Esophagus muscularis mucosa (tissue), 4 donors: ENCODE measurements at regions not wholly inside any gene's neighbourhood (a gene's known extent, or its start where the extent isn't known, plus 50 kb on each side); places are given as distances from the start of the nearest gene placed in this dataset.

Experiments
- DNase-seq: peaks from one replicate; pipeline ENCODE4 v3.0.0-alpha.2; 2017; ENCODE audit errors: extremely low spot score
- H3K27ac ChIP-seq, 4 donors: fragments of 200-600 bp; sonication (generic); replicated peaks in 1 of 4; 1 replicate in 3 of 4; 2 replicates in 1 of 4; pipeline ENCODE4 v1.5.1; 2016 to 2019; ENCODE audit warnings: mild to moderate bottlenecking in 1 of 4
- H3K27me3 ChIP-seq, 4 donors: fragments of 200-600 bp; sonication (generic); one replicate each; pipeline versions ENCODE4 v1.5.1 to v1.6.0; 2016 to 2019
- H3K36me3 ChIP-seq, 4 donors: fragments of 200-600 bp; sonication (generic); one replicate each; pipeline ENCODE4 v1.5.1; 2016 to 2019
- H3K4me1 ChIP-seq, 4 donors: fragments of 200-600 bp; sonication (generic); one replicate each; pipeline ENCODE4 v1.5.1; 2016 to 2019
- H3K4me3 ChIP-seq, 4 donors: fragments of 200-600 bp; sonication (generic); 1 replicate in 2 of 4; 2 replicates in 2 of 4; pipeline ENCODE4 v1.5.1; 2016 to 2019; ENCODE audit warnings: mild to moderate bottlenecking in 4 of 4, moderate library complexity in 1 of 4
- H3K9me3 ChIP-seq, 4 donors: fragments of 200-600 bp; sonication (generic); 1 replicate in 3 of 4; 2 replicates in 1 of 4; pipeline ENCODE4 v1.5.1; 2016 to 2019
- EP300 ChIP-seq: sonication (generic); formaldehyde crosslinking; IDR thresholded peaks from one replicate; pipeline ENCODE4 v1.6.1; 2017; ENCODE audit warnings: antibody characterized with exemption
- POLR2A ChIP-seq: fragments of 450-650 bp; IDR thresholded peaks from one replicate; pipeline ENCODE4 v1.6.1; 2017; ENCODE audit warnings: antibody characterized with exemption, moderate library complexity, mild to moderate bottlenecking, low read depth
- POLR2AphosphoS5 ChIP-seq, 2 donors: sonication (generic); formaldehyde crosslinking; IDR thresholded peaks; one replicate each; pipeline ENCODE4 v1.6.1; 2017; ENCODE audit warnings: antibody characterized with exemption in 2 of 2
- WGBS: methylation state at CpG from one replicate; pipeline ENCODE4 v1.1.5; 2018; 5-methylcytosine and 5-hydroxymethylcytosine counted together
- intact Hi-C: fragments of 100-400 bp; cut with DNase I; formaldehyde crosslinking; loops from one replicate; pipeline ENCODE4 v1.15.1; 2023
- TF ChIP-seq, protein P1 (sequence below), 3 experiments: fragments of 200-600 bp in 2 of 3; fragments of 450-650 bp in 1 of 3; sonication (generic) in 2 of 3; IDR thresholded peaks; one replicate each; pipeline ENCODE4 v1.5.1; 2017 to 2019; ENCODE audit warnings: antibody characterized with exemption in 3 of 3, mild to moderate bottlenecking in 2 of 3, moderate library complexity in 1 of 3

DNA sequence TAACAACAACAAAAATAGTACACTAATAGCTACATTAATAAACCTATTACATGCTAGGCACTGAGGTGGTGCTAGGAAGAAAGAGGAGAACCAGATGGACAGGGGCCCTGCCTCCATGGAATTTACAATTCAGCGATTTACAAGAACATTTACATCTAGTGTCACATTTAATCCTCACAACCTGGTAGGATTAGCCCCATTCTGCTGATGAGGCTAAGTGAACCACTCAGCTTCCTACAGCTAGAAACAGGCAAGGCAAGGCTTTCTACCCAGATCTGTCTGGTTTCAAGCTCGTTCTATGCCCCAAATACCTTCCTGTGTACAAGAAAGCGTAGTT lies 368.4 kb downstream of the BUD13 start:
- intact Hi-C loops = no loop called here

DNA sequence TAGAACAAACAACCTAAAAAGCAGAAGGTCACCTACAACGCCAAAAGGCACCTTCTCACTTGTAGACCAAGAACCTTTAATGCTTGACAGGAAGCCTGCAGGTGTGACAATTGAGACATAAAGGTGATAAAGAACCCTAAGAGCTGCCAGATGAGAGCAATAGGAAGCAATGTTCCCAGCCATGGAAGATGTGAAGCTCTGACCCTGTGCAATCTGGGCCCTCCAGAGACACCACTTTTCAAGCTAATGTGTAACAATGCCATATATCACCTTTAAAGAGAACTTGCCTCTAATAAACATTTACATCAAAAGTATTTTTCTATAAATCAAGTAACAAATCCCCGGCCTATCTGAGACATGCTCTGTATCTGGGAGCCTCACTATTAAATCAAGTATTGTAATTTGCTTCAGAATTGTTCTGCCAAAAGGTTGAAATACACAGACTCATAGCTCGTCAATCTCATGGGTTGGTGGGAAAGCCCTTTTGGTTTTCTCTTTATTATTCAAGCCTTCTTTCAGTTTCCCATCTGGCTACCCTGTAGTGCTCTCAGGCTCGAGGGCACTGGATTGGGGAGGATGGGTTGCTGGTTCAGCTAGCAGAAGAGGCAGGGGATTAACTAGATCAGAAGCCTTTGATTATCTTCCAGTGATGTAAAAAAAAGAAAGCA lies 368.9 kb downstream of the BUD13 start:
- no peak overlapping the region for H3K27ac ChIP-seq

More for the DNA sequence above, 368.4 kb downstream of the BUD13 start:
- TF ChIP-seq, protein P1, sequence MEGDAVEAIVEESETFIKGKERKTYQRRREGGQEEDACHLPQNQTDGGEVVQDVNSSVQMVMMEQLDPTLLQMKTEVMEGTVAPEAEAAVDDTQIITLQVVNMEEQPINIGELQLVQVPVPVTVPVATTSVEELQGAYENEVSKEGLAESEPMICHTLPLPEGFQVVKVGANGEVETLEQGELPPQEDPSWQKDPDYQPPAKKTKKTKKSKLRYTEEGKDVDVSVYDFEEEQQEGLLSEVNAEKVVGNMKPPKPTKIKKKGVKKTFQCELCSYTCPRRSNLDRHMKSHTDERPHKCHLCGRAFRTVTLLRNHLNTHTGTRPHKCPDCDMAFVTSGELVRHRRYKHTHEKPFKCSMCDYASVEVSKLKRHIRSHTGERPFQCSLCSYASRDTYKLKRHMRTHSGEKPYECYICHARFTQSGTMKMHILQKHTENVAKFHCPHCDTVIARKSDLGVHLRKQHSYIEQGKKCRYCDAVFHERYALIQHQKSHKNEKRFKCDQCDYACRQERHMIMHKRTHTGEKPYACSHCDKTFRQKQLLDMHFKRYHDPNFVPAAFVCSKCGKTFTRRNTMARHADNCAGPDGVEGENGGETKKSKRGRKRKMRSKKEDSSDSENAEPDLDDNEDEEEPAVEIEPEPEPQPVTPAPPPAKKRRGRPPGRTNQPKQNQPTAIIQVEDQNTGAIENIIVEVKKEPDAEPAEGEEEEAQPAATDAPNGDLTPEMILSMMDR (IDR thresholded peaks at IDR 0.05) = no peak
- no peak for TF ChIP-seq POLR2A
- TF ChIP-seq POLR2AphosphoS5 (IDR thresholded peaks at IDR 0.05) = no peak
- no peak for TF ChIP-seq EP300
- H3K36me3 ChIP-seq = no peaks in the 10 kb centered on the region
- H3K27me3 ChIP-seq = no peaks in the 10 kb centered on the region
- H3K9me3 ChIP-seq = no peaks in the 10 kb centered on the region
- no peak overlapping the region for H3K27ac ChIP-seq
- no peak overlapping the region for H3K4me3 ChIP-seq
- 73% methylated on average over 3 of the region's 3 CpGs for WGBS
- DNase-seq = no peak
- H3K4me1 ChIP-seq = no peaks in the 10 kb centered on the region

DNA sequence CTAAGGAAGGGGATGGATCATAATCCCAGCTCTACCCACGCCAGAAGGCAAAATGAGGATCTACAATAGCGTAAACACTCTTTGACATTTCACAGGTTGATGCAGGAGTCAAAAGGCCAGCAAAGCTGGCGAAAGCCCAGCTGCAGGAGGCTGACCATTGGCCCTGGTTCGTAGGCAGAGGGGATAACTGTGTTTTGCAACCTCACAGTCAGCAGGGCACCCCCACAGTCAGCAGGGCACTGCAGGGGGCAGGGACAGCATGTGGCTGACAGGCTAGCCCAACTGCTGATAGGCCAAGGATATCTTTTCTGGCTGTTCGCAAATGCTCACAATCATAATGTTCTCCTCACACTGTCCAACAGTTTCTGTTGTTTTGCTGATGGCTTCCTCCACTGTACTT lies 372.7 kb downstream of the BUD13 start:
- Histone ChIP-seq H3K36me3 (no peaks in the 10 kb centered on the region), H3K27me3 (no peaks in the 10 kb centered on the region), H3K27ac (no peak overlapping the region), H3K4me3 (no peak overlapping the region), H3K9me3 (no peaks in the 10 kb centered on the region), H3K4me1 (peaks cover 0 to 16% (median 11%) of the 10 kb centered on the region in 4 donors)
- TF ChIP-seq POLR2AphosphoS5 (IDR thresholded peaks at IDR 0.05) (no peak), EP300 (no peak), POLR2A (no peak)
- WGBS = 67% methylated on average over 4 of the region's 5 CpGs
- intact Hi-C loops = no loop called here
- DNase-seq = no peak

More for the DNA sequence above, 368.9 kb downstream of the BUD13 start:
- no peaks in the 10 kb centered on the region for H3K27me3 ChIP-seq
- TF ChIP-seq, protein P1 (IDR thresholded peaks at IDR 0.05) = no peak
- TF ChIP-seq POLR2AphosphoS5 (IDR thresholded peaks at IDR 0.05) (no peak), POLR2A (no peak), EP300 (no peak)
- no peak overlapping the region for H3K4me3 ChIP-seq
- DNase-seq = no peak
- 74% methylated on average over 4 of the region's 4 CpGs for WGBS
- H3K4me1 ChIP-seq = no peaks in the 10 kb centered on the region
- intact Hi-C loops = no loop called here
- H3K9me3 ChIP-seq = no peaks in the 10 kb centered on the region
- no peaks in the 10 kb centered on the region for H3K36me3 ChIP-seq

DNA sequence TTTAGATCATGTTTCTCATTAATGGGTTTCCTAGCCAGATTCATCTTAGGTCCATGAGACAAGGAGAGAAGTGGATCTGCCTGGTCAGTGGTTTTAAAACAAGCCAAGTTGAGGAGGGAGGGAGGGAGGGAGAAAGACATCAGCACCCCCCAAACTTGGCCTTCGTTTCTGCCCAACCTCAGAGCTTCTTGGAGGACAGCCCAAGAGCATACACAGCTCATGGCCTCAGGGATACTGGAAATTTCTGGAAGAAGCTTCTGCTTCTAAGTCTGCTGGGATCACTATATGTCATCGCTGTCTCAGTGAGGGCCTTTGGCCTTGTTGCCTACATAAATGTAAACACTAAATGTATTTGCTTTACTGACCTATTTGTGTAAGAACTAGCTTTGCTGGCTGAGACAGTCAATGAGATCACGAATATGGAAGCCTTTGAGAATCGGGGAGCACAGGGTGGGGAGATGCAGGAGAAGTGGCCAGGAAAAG lies 375.1 kb downstream of the BUD13 start:
- Histone ChIP-seq H3K36me3 (no peaks in the 10 kb centered on the region), H3K9me3 (peaks cover 0 to 11% (median 4%) of the 10 kb centered on the region in 4 donors), H3K4me1 (peaks cover 0 to 16% (median 11%) of the 10 kb centered on the region in 4 donors), H3K4me3 (no peak overlapping the region), H3K27me3 (no peaks in the 10 kb centered on the region), H3K27ac (no peak overlapping the region)
- no peak for TF ChIP-seq POLR2A
- TF ChIP-seq POLR2AphosphoS5 (IDR thresholded peaks at IDR 0.05) = no peak
- TF ChIP-seq, protein P1 (IDR thresholded peaks at IDR 0.05) = no peak
- TF ChIP-seq EP300 = no peak
- DNase-seq = no peak
- intact Hi-C loops = no loop called here
- WGBS = 48% methylated on average over 4 of the region's 4 CpGs

DNA sequence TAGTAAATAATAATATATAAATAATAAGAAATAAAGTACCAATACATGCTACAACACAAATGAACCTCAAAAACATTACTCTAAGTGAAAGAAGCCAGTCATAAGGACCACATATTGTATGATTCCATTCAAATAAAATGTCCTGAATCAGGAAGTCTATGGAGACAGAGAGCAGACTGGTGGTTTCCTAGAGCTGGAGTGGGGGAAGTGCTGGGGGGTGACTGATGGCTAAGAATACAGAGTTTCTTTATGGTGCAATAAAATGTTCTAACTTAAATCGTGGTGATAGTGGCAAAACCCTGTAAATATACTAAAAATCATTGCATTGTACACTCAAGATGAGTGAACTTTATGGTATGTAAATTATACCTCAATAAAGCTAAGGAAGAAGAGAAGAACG lies 376.5 kb downstream of the BUD13 start:
- DNase-seq = no peak
- H3K27ac ChIP-seq = no peak overlapping the region
- WGBS = 59% methylated on average over 2 of the region's 2 CpGs
- H3K4me3 ChIP-seq = no peak overlapping the region
- intact Hi-C loops = no loop called here
- no peak for TF ChIP-seq POLR2A
- TF ChIP-seq, protein P1 (IDR thresholded peaks at IDR 0.05) = no peak
- TF ChIP-seq POLR2AphosphoS5 (IDR thresholded peaks at IDR 0.05) = no peak
- no peak for TF ChIP-seq EP300
- H3K27me3 ChIP-seq = no peaks in the 10 kb centered on the region
- H3K9me3 ChIP-seq = peaks cover 0 to 11% (median 4%) of the 10 kb centered on the region in 4 donors
- no peaks in the 10 kb centered on the region for H3K36me3 ChIP-seq
- peaks cover 0 to 16% (median 11%) of the 10 kb centered on the region in 4 donors for H3K4me1 ChIP-seq
